GM23248 (cell line): ENCODE measurements at regions not wholly inside any gene's neighbourhood (a gene's known extent, or its start where the extent isn't known, plus 50 kb on each side); places are given as distances from the start of the nearest gene placed in this dataset.

Experiments used
- EZH2 ChIP-seq: fragments of 200-600 bp; sonication (generic); IDR thresholded peaks from 2 replicates; pipeline ENCODE4 v1.6.1; 2018; ENCODE audit warnings: antibody characterized with exemption, mild to moderate bottlenecking; ENCODE audit not compliant: insufficient read depth, poor library complexity, severe bottlenecking
- EZH2phosphoT487 ChIP-seq: fragments of 200-600 bp; sonication (generic); IDR thresholded peaks from 2 replicates; pipeline ENCODE4 v1.6.1; 2018; ENCODE audit warnings: antibody characterized with exemption, moderate library complexity, mild to moderate bottlenecking, low read depth; ENCODE audit not compliant: insufficient read depth

GRCh38 chr5:68494771-68495170, 279.2 kb downstream of the PIK3R1 start:
- TF ChIP-seq EZH2 (no peak), EZH2phosphoT487 (no peak)
